HEK293T (cell line): ENCODE measurements at regions not wholly inside any gene's neighbourhood (a gene's known extent, or its start where the extent isn't known, plus 50 kb on each side); places are given as distances from the start of the nearest gene placed in this dataset.

Experiments
- ARNT ChIP-seq: fragments of 450-650 bp; IDR thresholded peaks from 2 replicates; pipeline ENCODE4 v1.6.1; 2017; ENCODE audit warnings: mild to moderate bottlenecking
- ELF4 ChIP-seq: fragments of 450-650 bp; IDR thresholded peaks from 2 replicates; pipeline ENCODE4 v1.6.1; 2017; ENCODE audit warnings: antibody characterized with exemption
- FOXA1 ChIP-seq: fragments of 450-650 bp; IDR thresholded peaks from 2 replicates; pipeline ENCODE4 v1.6.1; 2016; ENCODE audit warnings: mild to moderate bottlenecking
- NFRKB ChIP-seq: fragments of 450-650 bp; IDR thresholded peaks from 2 replicates; pipeline ENCODE4 v1.6.1; 2016; ENCODE audit warnings: mild to moderate bottlenecking, moderate library complexity
- SP1 ChIP-seq: fragments of 450-650 bp; IDR thresholded peaks from 2 replicates; pipeline ENCODE4 v1.6.1; 2017
- SUZ12 ChIP-seq: fragments of 450-650 bp; IDR thresholded peaks from 2 replicates; pipeline ENCODE4 v1.6.1; 2016; ENCODE audit warnings: mild to moderate bottlenecking
- TARDBP ChIP-seq: fragments of 450-650 bp; IDR thresholded peaks from 2 replicates; pipeline ENCODE4 v1.6.1; 2016

- TF ChIP-seq SP1 (no peak), SUZ12 (no peak), ARNT (no peak), TARDBP (no peak), FOXA1 (no peak), NFRKB (no peak), ELF4 (no peak)
Measured at GRCh38 chr5:143976055-143976454, 164.1 kb downstream of the HMHB1 start.
